B cell (primary cell): ENCODE measurements at regions not wholly inside any gene's neighbourhood (a gene's known extent, or its start where the extent isn't known, plus 50 kb on each side); places are given as distances from the start of the nearest gene placed in this dataset.

ENCODE experiments used
- EZH2 ChIP-seq: IDR thresholded peaks from 2 replicates; pipeline ENCODE4 v1.6.1; 2012; ENCODE audit warnings: borderline replicate concordance, low read depth, mild to moderate bottlenecking, moderate library complexity, low read length; ENCODE audit not compliant: insufficient read depth, poor library complexity, severe bottlenecking
- TF ChIP-seq, protein P1 (sequence below): fragments of 200-600 bp; IDR thresholded peaks from one replicate; pipeline ENCODE4 v1.8.0; 2022; ENCODE audit warnings: antibody characterized with exemption, mild to moderate bottlenecking

DNA sequence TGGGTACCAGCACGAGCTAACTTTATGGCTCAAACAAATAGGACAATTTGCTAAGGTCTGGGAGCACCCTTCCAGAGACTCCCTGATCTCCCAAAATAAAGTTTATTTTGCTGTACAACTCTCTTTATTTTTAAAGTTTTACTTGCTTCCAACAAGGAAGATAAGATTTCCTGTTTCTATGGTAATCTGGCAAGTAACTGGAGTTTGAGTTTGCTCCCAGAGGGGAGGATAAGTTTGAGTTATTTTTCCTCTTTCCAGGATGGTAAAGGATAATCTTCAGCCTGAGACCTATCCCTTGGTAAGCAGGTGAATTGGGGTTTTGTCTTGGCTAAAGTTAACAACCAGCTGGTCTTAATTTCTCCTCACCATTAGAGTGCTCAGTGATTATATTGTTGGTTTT lies 1019.4 kb upstream of the ALCAM start:
- TF ChIP-seq, protein P1, sequence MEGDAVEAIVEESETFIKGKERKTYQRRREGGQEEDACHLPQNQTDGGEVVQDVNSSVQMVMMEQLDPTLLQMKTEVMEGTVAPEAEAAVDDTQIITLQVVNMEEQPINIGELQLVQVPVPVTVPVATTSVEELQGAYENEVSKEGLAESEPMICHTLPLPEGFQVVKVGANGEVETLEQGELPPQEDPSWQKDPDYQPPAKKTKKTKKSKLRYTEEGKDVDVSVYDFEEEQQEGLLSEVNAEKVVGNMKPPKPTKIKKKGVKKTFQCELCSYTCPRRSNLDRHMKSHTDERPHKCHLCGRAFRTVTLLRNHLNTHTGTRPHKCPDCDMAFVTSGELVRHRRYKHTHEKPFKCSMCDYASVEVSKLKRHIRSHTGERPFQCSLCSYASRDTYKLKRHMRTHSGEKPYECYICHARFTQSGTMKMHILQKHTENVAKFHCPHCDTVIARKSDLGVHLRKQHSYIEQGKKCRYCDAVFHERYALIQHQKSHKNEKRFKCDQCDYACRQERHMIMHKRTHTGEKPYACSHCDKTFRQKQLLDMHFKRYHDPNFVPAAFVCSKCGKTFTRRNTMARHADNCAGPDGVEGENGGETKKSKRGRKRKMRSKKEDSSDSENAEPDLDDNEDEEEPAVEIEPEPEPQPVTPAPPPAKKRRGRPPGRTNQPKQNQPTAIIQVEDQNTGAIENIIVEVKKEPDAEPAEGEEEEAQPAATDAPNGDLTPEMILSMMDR = no peak
- TF ChIP-seq EZH2 = no peak
